Neural cell (in vitro differentiated cells): ENCODE measurements at regions not wholly inside any gene's neighbourhood (a gene's known extent, or its start where the extent isn't known, plus 50 kb on each side); places are given as distances from the start of the nearest gene placed in this dataset.

Source experiments
- EZH2 ChIP-seq: fragments of 200-600, 300-800 bp; shearing (Covaris generic), sonication (generic); IDR thresholded peaks from 2 replicates; pipeline ENCODE4 v1.6.1; 2014; ENCODE audit warnings: antibody characterized with exemption, low read length, borderline replicate concordance, mild to moderate bottlenecking; ENCODE audit not compliant: insufficient read depth, poor library complexity, severe bottlenecking
- POLR2AphosphoS5 ChIP-seq: IDR thresholded peaks from 2 replicates; pipeline ENCODE4 v1.6.1; 2012
- RAD21 ChIP-seq: fragments of 450-650 bp; conservative IDR thresholded peaks from 2 replicates; pipeline ENCODE4 v1.6.1; 2014; ENCODE audit warnings: antibody characterized with exemption, mild to moderate bottlenecking, moderate library complexity
- SMC3 ChIP-seq: fragments of 450-650 bp; conservative IDR thresholded peaks from 2 replicates; pipeline ENCODE4 v1.6.1; 2014; ENCODE audit warnings: antibody characterized with exemption, mild to moderate bottlenecking, moderate library complexity; ENCODE audit not compliant: poor library complexity
- TF ChIP-seq, protein P1 (sequence below): fragments of 450-650 bp; IDR thresholded peaks from 2 replicates; pipeline ENCODE4 v1.5.1; 2014; ENCODE audit warnings: antibody characterized with exemption, mild to moderate bottlenecking, moderate library complexity; ENCODE audit not compliant: poor library complexity, severe bottlenecking
- TF ChIP-seq, protein P2 (sequence below): IDR thresholded peaks from 2 replicates; pipeline ENCODE4 v1.6.1; 2012; ENCODE audit warnings: borderline replicate concordance

DNA sequence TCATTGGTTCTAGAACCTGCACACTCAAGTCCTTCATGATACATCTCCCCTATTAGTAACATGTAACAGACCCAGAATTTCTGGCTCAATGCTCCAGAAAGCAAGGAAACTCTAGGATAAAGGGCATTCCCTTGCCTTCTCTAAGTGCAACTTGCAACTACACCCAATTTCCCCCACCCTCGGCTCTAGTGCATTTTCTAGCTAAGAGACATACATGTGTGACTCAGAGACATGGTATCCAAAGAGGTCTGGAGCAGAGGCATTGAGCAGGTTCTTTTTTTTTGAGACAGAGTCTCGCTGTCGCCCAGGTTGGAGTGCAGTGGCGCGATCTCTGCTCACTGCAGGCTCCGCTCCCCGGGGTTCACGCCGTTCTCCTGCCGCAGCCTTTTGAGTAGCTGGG, 132.9 kb downstream of the ZC3H11B start:
- TF ChIP-seq RAD21 (no peak), EZH2 (no peak), POLR2AphosphoS5 (no peak), SMC3 (no peak)
- TF ChIP-seq, protein P1, sequence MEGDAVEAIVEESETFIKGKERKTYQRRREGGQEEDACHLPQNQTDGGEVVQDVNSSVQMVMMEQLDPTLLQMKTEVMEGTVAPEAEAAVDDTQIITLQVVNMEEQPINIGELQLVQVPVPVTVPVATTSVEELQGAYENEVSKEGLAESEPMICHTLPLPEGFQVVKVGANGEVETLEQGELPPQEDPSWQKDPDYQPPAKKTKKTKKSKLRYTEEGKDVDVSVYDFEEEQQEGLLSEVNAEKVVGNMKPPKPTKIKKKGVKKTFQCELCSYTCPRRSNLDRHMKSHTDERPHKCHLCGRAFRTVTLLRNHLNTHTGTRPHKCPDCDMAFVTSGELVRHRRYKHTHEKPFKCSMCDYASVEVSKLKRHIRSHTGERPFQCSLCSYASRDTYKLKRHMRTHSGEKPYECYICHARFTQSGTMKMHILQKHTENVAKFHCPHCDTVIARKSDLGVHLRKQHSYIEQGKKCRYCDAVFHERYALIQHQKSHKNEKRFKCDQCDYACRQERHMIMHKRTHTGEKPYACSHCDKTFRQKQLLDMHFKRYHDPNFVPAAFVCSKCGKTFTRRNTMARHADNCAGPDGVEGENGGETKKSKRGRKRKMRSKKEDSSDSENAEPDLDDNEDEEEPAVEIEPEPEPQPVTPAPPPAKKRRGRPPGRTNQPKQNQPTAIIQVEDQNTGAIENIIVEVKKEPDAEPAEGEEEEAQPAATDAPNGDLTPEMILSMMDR = no peak
- TF ChIP-seq, protein P2, sequence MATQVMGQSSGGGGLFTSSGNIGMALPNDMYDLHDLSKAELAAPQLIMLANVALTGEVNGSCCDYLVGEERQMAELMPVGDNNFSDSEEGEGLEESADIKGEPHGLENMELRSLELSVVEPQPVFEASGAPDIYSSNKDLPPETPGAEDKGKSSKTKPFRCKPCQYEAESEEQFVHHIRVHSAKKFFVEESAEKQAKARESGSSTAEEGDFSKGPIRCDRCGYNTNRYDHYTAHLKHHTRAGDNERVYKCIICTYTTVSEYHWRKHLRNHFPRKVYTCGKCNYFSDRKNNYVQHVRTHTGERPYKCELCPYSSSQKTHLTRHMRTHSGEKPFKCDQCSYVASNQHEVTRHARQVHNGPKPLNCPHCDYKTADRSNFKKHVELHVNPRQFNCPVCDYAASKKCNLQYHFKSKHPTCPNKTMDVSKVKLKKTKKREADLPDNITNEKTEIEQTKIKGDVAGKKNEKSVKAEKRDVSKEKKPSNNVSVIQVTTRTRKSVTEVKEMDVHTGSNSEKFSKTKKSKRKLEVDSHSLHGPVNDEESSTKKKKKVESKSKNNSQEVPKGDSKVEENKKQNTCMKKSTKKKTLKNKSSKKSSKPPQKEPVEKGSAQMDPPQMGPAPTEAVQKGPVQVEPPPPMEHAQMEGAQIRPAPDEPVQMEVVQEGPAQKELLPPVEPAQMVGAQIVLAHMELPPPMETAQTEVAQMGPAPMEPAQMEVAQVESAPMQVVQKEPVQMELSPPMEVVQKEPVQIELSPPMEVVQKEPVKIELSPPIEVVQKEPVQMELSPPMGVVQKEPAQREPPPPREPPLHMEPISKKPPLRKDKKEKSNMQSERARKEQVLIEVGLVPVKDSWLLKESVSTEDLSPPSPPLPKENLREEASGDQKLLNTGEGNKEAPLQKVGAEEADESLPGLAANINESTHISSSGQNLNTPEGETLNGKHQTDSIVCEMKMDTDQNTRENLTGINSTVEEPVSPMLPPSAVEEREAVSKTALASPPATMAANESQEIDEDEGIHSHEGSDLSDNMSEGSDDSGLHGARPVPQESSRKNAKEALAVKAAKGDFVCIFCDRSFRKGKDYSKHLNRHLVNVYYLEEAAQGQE = no peak
